ENCODE measurements at regions not wholly inside any gene's neighbourhood (a gene's known extent, or its start where the extent isn't known, plus 50 kb on each side); places are given as distances from the start of the nearest gene placed in this dataset.

DNA sequence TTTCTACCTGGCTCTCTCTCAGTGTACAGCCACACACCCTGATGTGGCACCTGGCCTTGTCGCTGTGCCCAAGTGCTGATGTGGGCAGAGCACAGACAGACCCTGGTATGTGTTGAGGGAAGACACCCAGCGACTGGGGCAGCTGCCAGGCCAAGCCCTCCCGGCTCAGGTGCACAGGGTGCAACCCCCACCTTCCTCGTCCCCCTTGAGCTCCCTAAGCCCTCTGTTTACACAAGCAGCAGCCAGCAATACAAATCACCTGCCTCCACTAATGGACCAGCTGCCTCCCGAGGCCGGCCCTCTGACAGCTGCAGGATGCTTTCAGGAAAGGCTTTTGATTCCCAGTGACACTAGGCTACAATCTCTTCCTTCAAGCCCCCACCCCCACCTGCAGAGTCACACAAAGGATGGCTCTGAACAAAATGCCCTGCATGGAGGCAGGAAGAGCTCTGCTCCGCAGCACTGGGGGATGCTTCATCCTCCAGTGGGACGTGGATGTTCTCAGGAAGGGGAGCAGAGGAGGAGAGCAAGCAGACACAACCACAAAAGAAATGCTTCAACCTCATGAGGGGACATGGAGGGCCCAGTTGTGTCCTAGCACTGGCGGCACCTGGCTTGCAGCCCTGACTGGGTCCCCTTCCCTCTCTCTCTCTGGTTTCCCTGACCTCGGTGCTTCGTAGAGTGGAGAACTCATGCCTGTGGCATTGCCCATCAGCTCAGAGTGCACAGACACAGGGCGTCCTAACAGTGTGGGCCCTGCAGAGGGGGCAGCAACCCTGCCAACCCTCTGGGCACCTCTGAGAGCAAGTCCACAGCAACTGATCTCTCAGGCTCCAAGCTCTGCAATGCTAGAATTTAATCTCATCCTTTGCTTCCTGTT is 140.8 kb downstream of the BARX1 start:
- H4K20me1 ChIP-seq (ENCODE audit: insufficient read depth), result no peaks in the 10 kb centered on the region
- H3K79me2 ChIP-seq (ENCODE audit: insufficient read depth), result no peaks in the 10 kb centered on the region
- no peaks in the 10 kb centered on the region for H3K4me1 ChIP-seq (ENCODE audit: insufficient read depth)
- no peak overlapping the region for H2AFZ ChIP-seq
- DNase-seq, result no peak
- in situ Hi-C loops (cut with MboI), result no loop called here
- no peaks in the 10 kb centered on the region for H3F3A ChIP-seq (ENCODE audit: insufficient read depth)
- WGBS, 2 experiments (ENCODE audit: low coverage in 1 of 2, low lambda C conversion rate in 2 of 2, missing lambda C conversion rate in 2 of 2), result 8 to 11% methylated on average over 12 of the region's 12 CpGs
- no peaks in the 10 kb centered on the region for H3K36me3 ChIP-seq (ENCODE audit: low read depth)
- no peak overlapping the region for H3K9ac ChIP-seq
- no peaks in the 10 kb centered on the region for H3K9me2 ChIP-seq (ENCODE audit: insufficient read depth)
- TF ChIP-seq EZH2phosphoT487 (IDR thresholded peaks at IDR 0.05; ENCODE audit: insufficient read depth, low read depth) (no peak), EZH2 (IDR thresholded peaks at IDR 0.05; ENCODE audit: insufficient read depth, poor library complexity, severe bottlenecking) (no peak)
- H3K27ac ChIP-seq, result no peak overlapping the region
- H3K27me3 ChIP-seq (replicated peaks; ENCODE audit: insufficient read depth), result no peaks in the 10 kb centered on the region
- H3K4me2 ChIP-seq (ENCODE audit: unreplicated experiment), result no peak overlapping the region
- no peak overlapping the region for H3K4me3 ChIP-seq
- no peaks in the 10 kb centered on the region for H3K9me3 ChIP-seq (ENCODE audit: low read depth)

DNA sequence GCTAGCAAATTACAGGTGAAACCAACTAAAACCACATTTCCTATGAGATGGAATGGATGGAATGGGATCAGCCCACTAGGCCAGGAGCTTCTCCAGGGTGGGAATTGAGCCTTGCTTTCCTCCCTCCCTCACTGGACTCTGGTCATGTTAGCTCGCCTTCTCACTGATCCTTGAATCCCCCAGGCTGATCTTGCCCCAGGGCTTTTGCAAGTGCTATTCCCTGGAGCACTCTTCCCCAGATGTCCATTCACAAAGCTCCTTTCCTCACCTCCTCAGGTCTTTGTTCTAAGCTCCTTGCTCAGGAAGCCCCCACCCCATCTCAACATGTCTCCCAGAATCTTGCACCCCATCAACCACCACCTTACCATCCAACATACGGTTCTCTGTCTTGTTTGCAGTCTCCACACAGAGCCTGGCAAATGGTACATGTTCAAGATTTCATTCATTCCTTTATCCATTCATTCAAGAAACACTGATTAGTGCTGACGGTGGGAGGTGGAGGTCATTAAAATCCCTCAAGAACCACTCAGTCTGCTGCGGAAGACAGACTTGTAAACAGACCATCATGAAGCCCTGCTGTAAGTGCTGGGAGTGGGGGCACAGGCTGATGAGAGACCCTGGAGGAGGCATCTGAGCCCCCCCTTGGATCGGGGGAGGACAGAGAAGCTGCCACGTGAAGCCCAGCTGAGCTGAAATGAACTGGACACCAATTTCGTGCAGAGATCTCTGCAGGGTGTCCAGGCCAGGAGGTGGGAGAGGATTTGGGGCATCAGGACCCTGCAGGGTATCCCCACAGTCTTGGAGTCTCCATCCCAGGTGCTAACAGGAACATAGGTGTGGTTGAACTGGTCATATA is 141.7 kb downstream of the BARX1 start:
- H3K79me2 ChIP-seq (ENCODE audit: insufficient read depth), result no peaks in the 10 kb centered on the region
- TF ChIP-seq EZH2phosphoT487 (IDR thresholded peaks at IDR 0.05; ENCODE audit: insufficient read depth, low read depth) (no peak), EZH2 (IDR thresholded peaks at IDR 0.05; ENCODE audit: insufficient read depth, poor library complexity, severe bottlenecking) (no peak)
- WGBS, 2 experiments (ENCODE audit: low coverage in 1 of 2, low lambda C conversion rate in 2 of 2, missing lambda C conversion rate in 2 of 2), result 7 to 25% methylated on average over 7 of the region's 7 CpGs

DNA sequence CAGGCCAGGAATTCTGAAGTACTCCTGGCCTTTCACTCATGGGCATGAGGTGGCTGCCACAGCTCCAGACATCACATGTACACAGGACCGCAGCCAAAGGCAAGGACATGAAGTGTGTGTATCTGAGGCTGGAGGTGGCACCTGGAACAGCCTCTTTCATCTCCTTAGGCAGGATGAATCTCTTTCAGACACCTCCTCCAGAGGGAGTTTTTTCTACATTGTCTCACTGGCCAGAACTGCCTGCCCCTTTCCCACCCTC is 142.8 kb downstream of the BARX1 start:
- in situ Hi-C loops (cut with MboI), result no loop called here
- WGBS, 2 experiments (ENCODE audit: low coverage in 1 of 2, low lambda C conversion rate in 2 of 2, missing lambda C conversion rate in 2 of 2), result 21 to 30% methylated on average over 1 of the region's 1 CpG

More for the DNA sequence above, 141.7 kb downstream of the BARX1 start:
- Histone ChIP-seq H3K36me3 (ENCODE audit: low read depth) (no peaks in the 10 kb centered on the region), H3K4me2 (ENCODE audit: unreplicated experiment) (no peak overlapping the region), H3F3A (ENCODE audit: insufficient read depth) (no peaks in the 10 kb centered on the region), H2AFZ (no peak overlapping the region), H3K9me3 (ENCODE audit: low read depth) (no peaks in the 10 kb centered on the region), H3K27ac (no peak overlapping the region), H3K9me2 (ENCODE audit: insufficient read depth) (no peaks in the 10 kb centered on the region), H3K4me3 (no peak overlapping the region), H4K20me1 (ENCODE audit: insufficient read depth) (no peaks in the 10 kb centered on the region), H3K4me1 (ENCODE audit: insufficient read depth) (no peaks in the 10 kb centered on the region), H3K27me3 (replicated peaks; ENCODE audit: insufficient read depth) (no peaks in the 10 kb centered on the region), H3K9ac (no peak overlapping the region)
- no peak for DNase-seq
- in situ Hi-C loops (cut with MboI), result no loop called here

DNA sequence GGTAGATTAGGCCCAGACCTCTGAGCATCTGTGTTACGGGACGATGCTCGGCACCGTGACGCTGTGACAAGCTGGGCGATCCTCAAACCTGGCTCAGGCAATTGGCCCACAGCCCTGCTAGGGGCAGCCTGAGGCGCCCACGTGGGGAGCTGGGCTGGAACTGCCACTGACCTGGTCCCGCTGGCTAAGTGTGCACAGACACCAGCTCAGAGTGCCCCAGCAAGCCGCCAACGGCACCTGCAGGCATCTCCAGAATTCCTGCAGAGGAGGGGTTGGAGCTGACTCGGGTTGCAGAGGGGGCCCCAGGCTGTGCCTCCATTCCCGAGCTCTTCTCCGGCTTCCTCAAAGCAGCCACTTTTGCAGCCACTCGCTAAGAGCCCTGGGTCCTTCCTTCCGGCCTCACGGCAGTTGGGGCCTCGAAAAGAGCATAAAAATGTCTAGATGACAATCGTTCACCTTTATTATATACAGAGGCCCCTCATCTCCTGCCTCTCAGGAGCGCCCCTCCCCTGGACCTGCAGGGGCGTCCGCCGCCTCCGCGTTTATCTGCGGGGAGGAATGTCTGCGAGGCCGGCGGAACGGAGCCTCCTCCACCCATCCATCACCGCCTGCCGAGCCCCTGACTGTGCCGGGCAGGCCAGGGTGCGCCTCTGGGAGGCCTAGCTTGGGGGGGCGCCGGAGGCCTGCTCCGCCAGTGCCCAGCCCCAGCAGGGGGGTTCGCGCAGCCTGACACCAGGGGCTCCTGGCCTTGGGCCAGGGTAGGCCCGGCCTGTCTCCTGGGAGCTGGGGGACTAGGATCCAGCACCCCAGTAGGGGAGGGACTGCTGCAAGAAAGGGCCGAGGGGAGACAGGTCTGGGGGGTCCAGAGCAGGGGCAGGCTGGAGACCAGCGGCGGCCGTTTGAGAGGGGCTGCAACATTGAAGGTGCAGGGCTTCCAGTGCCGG is 144.9 kb downstream of the BARX1 start:
- Histone ChIP-seq H3K4me1 (ENCODE audit: insufficient read depth) (no peaks in the 10 kb centered on the region), H3F3A (ENCODE audit: insufficient read depth) (no peaks in the 10 kb centered on the region), H3K9me3 (ENCODE audit: low read depth) (no peaks in the 10 kb centered on the region), H3K4me2 (ENCODE audit: unreplicated experiment) (no peak overlapping the region), H3K36me3 (ENCODE audit: low read depth) (no peaks in the 10 kb centered on the region), H3K27ac (no peak overlapping the region), H3K79me2 (ENCODE audit: insufficient read depth) (no peaks in the 10 kb centered on the region), H3K27me3 (replicated peaks; ENCODE audit: insufficient read depth) (no peaks in the 10 kb centered on the region), H3K9ac (no peak overlapping the region), H3K9me2 (ENCODE audit: insufficient read depth) (no peaks in the 10 kb centered on the region), H4K20me1 (ENCODE audit: insufficient read depth) (no peaks in the 10 kb centered on the region), H2AFZ (no peak overlapping the region), H3K4me3 (no peak overlapping the region)
- in situ Hi-C loops (cut with MboI), result no loop called here
- 40 to 41% methylated on average over 35 to 45 of the region's 45 CpGs for WGBS, 2 experiments (ENCODE audit: low coverage in 1 of 2, low lambda C conversion rate in 2 of 2, missing lambda C conversion rate in 2 of 2)
- no peak for DNase-seq
- no peak for TF ChIP-seq EZH2phosphoT487 (IDR thresholded peaks at IDR 0.05; ENCODE audit: insufficient read depth, low read depth)
- TF ChIP-seq EZH2 (IDR thresholded peaks at IDR 0.05; ENCODE audit: insufficient read depth, poor library complexity, severe bottlenecking), result no peak

More for the DNA sequence above, 142.8 kb downstream of the BARX1 start:
- H3K9me2 ChIP-seq (ENCODE audit: insufficient read depth), result no peaks in the 10 kb centered on the region
- no peak overlapping the region for H2AFZ ChIP-seq
- H3K36me3 ChIP-seq (ENCODE audit: low read depth), result no peaks in the 10 kb centered on the region
- no peak overlapping the region for H3K9ac ChIP-seq
- H3K79me2 ChIP-seq (ENCODE audit: insufficient read depth), result no peaks in the 10 kb centered on the region
- no peak overlapping the region for H3K27ac ChIP-seq
- H3K9me3 ChIP-seq (ENCODE audit: low read depth), result no peaks in the 10 kb centered on the region
- no peak for DNase-seq
- no peaks in the 10 kb centered on the region for H3F3A ChIP-seq (ENCODE audit: insufficient read depth)
- H4K20me1 ChIP-seq (ENCODE audit: insufficient read depth), result no peaks in the 10 kb centered on the region
- no peak overlapping the region for H3K4me3 ChIP-seq
- no peak overlapping the region for H3K4me2 ChIP-seq (ENCODE audit: unreplicated experiment)
- no peaks in the 10 kb centered on the region for H3K4me1 ChIP-seq (ENCODE audit: insufficient read depth)
- TF ChIP-seq EZH2phosphoT487 (IDR thresholded peaks at IDR 0.05; ENCODE audit: insufficient read depth, low read depth) (no peak), EZH2 (IDR thresholded peaks at IDR 0.05; ENCODE audit: insufficient read depth, poor library complexity, severe bottlenecking) (no peak)
- no peaks in the 10 kb centered on the region for H3K27me3 ChIP-seq (replicated peaks; ENCODE audit: insufficient read depth)

Measured in GM23248 (cell line).